Kidney epithelial cell (primary cell): ENCODE measurements at regions not wholly inside any gene's neighbourhood (a gene's known extent, or its start where the extent isn't known, plus 50 kb on each side); places are given as distances from the start of the nearest gene placed in this dataset.

Source experiments
- DNase-seq: peaks from one replicate; pipeline ENCODE4 v3.0.0-alpha.2; 2010; ENCODE audit warnings: low read depth
- H3K27me3 ChIP-seq: 2 replicates; pipeline ENCODE4 v1.6.0; 2011; ENCODE audit warnings: low read length; ENCODE audit not compliant: control insufficient read depth, insufficient read depth
- H3K36me3 ChIP-seq: 2 replicates; pipeline ENCODE4 v1.5.1; 2011; ENCODE audit warnings: low read length; ENCODE audit not compliant: control insufficient read depth, insufficient read depth
- H3K4me3 ChIP-seq: 2 replicates; pipeline ENCODE4 v1.5.1; 2011; ENCODE audit warnings: low read depth, mild to moderate bottlenecking, control low read depth, low read length
- CTCF ChIP-seq: IDR thresholded peaks from 2 replicates; pipeline ENCODE4 v1.5.1; 2011; ENCODE audit warnings: mild to moderate bottlenecking, moderate library complexity, low read length, control low read depth, inconsistent platforms; ENCODE audit not compliant: insufficient read depth, poor library complexity, severe bottlenecking

DNA sequence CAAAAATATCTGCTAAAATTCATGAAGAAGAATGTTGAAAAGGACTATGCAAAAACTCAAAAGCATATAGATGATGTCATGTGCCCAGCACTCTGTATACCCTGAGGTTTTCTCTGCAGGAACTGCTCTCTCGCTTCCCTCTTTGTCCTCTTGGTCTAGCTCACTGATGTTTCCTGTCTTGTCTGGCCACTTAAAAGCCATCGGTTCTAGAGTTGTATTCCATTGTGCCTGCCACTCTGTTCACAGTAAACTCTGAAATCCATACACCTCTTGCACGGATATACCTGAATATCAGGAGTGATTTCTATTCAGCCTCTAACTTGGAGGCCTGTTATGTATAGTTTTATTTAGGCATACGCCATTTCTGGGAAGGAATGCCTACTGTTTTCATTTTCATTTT lies 101.0 kb upstream of the CNTNAP4 start:
- Histone ChIP-seq H3K36me3 (no peaks in the 10 kb centered on the region), H3K4me3 (no peak overlapping the region), H3K27me3 (no peaks in the 10 kb centered on the region)
- no peak for DNase-seq
- TF ChIP-seq CTCF, result no peak

DNA sequence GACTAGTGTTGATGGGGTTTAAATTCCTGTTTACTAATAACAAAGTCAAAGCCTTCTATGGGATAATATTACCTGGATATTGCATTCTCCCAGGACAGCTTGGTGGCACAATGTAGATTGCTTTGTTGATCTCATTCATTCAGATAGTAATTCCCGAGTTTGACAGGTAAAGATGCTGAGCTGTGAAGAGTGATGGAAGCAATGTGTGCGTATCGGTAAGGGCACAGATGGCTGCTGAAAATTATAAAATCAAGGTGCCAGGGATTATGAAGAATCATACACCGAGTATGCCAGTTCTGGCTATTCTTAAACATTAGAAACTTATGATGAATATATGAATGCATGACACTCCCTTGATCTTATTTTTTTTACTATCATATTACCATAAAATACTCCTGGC lies 100.6 kb upstream of the CNTNAP4 start:
- Histone ChIP-seq H3K4me3 (no peak overlapping the region), H3K27me3 (no peaks in the 10 kb centered on the region), H3K36me3 (no peaks in the 10 kb centered on the region)
- TF ChIP-seq CTCF, result no peak
- no peak for DNase-seq

DNA sequence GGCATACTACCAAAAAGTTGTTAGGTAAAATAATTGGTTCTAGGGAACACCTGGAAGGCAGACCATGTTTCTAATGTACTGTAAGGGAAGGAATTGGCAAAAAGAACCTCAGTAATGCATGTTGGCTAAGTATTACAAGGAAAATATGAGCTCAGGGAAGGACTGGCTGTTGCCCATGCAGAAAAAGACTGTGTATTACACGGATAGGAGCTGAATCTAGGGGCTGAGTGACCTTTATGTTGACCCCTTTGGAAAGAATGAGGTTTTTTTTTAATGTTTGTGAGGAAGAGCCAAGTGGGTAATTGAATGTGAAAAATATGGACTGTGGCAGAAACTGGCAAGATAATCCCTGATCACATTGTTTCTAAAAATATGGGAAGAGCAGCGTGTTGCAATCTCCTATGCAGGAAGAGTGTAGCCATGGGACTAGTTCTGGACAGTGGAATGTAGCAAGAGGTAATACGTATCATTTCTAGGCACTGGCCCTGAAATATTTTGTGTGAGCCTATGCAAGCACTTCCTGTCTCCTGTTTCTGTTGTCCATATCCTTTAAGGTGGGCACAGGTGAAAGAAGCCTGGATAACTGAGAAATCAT lies 95.1 kb upstream of the CNTNAP4 start:
- Histone ChIP-seq H3K27me3 (no peaks in the 10 kb centered on the region), H3K36me3 (no peaks in the 10 kb centered on the region), H3K4me3 (no peak overlapping the region)
- DNase-seq, result no peak
- TF ChIP-seq CTCF, result no peak

DNA sequence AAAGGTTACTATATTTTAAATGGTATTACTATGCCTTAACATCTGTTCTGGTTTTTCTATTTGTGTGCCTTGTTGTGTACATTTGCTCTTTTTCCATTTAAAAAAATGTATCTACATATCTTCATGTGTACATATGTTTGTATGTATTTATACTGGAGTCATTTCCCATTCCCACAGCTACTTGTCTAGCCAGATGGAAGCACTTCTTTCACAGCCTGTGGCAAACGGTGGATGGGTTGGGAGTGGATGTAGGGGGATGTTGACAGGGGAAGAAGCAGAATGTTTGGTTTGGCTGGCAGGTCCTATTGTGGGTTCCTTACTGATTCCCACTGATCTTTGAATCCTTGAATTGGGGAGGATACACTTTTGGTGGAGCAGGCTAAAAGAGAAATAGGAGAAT lies 93.6 kb upstream of the CNTNAP4 start:
- DNase-seq, result no peak
- Histone ChIP-seq H3K27me3 (no peaks in the 10 kb centered on the region), H3K4me3 (no peak overlapping the region), H3K36me3 (no peaks in the 10 kb centered on the region)
- no peak for TF ChIP-seq CTCF

- no peak overlapping the region for H3K4me3 ChIP-seq
- no peak for TF ChIP-seq CTCF
These were observed 87.1 kb upstream of the CNTNAP4 start for GRCh38 chr16:76190057-76190456.

GRCh38 chr16:76190480-76190879 lies 86.7 kb upstream of the CNTNAP4 start:
- no peak overlapping the region for H3K4me3 ChIP-seq
- DNase-seq, result no peak
- H3K36me3 ChIP-seq, result no peaks in the 10 kb centered on the region
- H3K27me3 ChIP-seq, result no peaks in the 10 kb centered on the region
- no peak for TF ChIP-seq CTCF

More at GRCh38 chr16:76190057-76190456, 87.1 kb upstream of the CNTNAP4 start:
- no peaks in the 10 kb centered on the region for H3K27me3 ChIP-seq
- no peak for DNase-seq
- H3K36me3 ChIP-seq, result no peaks in the 10 kb centered on the region
